HG03442 (cell line): ENCODE measurements at regions not wholly inside any gene's neighbourhood (a gene's known extent, or its start where the extent isn't known, plus 50 kb on each side); places are given as distances from the start of the nearest gene placed in this dataset.
A peak's percentile ranks its signal among the peaks of the same experiment; 100 is the strongest.

Experiments used
- ATAC-seq: cut with Tn5 transposase; IDR thresholded peaks from one replicate; pipeline ENCODE4 v1.9.1; 2021; ENCODE audit warnings: mild to moderate bottlenecking, moderate library complexity; ENCODE audit not compliant: unreplicated experiment

- no peak for ATAC-seq
Measured at GRCh38 chr20:6576726-6577125, 190.8 kb upstream of the BMP2 start.

- peak; percentile 45 for ATAC-seq
Measured at GRCh38 chr20:6575912-6576401, 191.5 kb upstream of the BMP2 start.

- no peak for ATAC-seq
Measured at GRCh38 chr20:6566821-6567220, 200.7 kb upstream of the BMP2 start.

GRCh38 chr20:6562111-6562510 lies 205.4 kb upstream of the BMP2 start:
- no peak for ATAC-seq

GRCh38 chr20:6560978-6561377 lies 206.5 kb upstream of the BMP2 start:
- no peak for ATAC-seq

GRCh38 chr20:6559791-6560190 lies 207.7 kb upstream of the BMP2 start:
- no peak for ATAC-seq

- ATAC-seq, result no peak
Measured at GRCh38 chr20:6558341-6558740, 209.1 kb upstream of the BMP2 start.

GRCh38 chr20:6533761-6534479 lies 233.6 kb upstream of the BMP2 start:
- ATAC-seq, result no peak

- ATAC-seq, result no peak
Measured at GRCh38 chr20:6533351-6533750, 234.1 kb upstream of the BMP2 start.

- ATAC-seq, result no peak
Measured at GRCh38 chr20:6530779-6531315, 236.6 kb upstream of the BMP2 start.

GRCh38 chr20:6530254-6530653 lies 237.2 kb upstream of the BMP2 start:
- ATAC-seq, result no peak

GRCh38 chr20:6525447-6526303 lies 241.8 kb upstream of the BMP2 start:
- no peak for ATAC-seq

- ATAC-seq, result no peak
Measured at GRCh38 chr20:6524305-6524704, 243.2 kb upstream of the BMP2 start.

- no peak for ATAC-seq
Measured at GRCh38 chr20:6519556-6519955, 247.9 kb upstream of the BMP2 start.

- ATAC-seq, result no peak
Measured at GRCh38 chr20:6515261-6515660, 252.2 kb upstream of the BMP2 start.

GRCh38 chr20:6513599-6513998 lies 253.9 kb upstream of the BMP2 start:
- ATAC-seq, result no peak

- ATAC-seq, result no peak
Measured at GRCh38 chr20:6509374-6509773, 258.1 kb upstream of the BMP2 start.

- ATAC-seq, result no peak
Measured at GRCh38 chr20:6506906-6507305, 260.6 kb upstream of the BMP2 start.

GRCh38 chr20:6504826-6505225 lies 262.7 kb upstream of the BMP2 start:
- no peak for ATAC-seq

- ATAC-seq, result no peak
Measured at GRCh38 chr20:6504179-6504578, 263.3 kb upstream of the BMP2 start.

- ATAC-seq, result no peak
Measured at GRCh38 chr20:6502999-6503398, 264.5 kb upstream of the BMP2 start.

GRCh38 chr20:6502219-6502618 lies 265.3 kb upstream of the BMP2 start:
- no peak for ATAC-seq
